Head of caudate nucleus (tissue), 42 donors: ENCODE measurements at regions not wholly inside any gene's neighbourhood (a gene's known extent, or its start where the extent isn't known, plus 50 kb on each side); places are given as distances from the start of the nearest gene placed in this dataset.
"Not testable (repeated sequence)": the region's sequence is repeated elsewhere in the genome, so short reads cannot be mapped to it uniquely, and the experiment has no call there.

ENCODE experiments used
- DNase-seq, 42 donors: peaks; one replicate each; pipeline versions ENCODE4 v3.0.0 to v3.0.0-alpha.2; 2020 to 2021; ENCODE audit warnings: mixed read lengths in 7 of 42
- intact Hi-C: fragments of 100-400 bp; cut with DNase I; formaldehyde crosslinking; loops from one replicate; pipeline ENCODE4 v1.15.0; 2022

- no peak for DNase-seq
These were observed 193.1 kb upstream of the DAB1 start for GRCh38 chr1:57616921-57617320.

GRCh38 chr1:57615956-57616355 is 192.1 kb upstream of the DAB1 start:
- intact Hi-C loops: no loop called here
- no peak for DNase-seq

More at GRCh38 chr1:57616921-57617320, 193.1 kb upstream of the DAB1 start:
- intact Hi-C loops: no loop called here

- intact Hi-C loops: no loop called here
- no peak for DNase-seq
These were observed 189.0 kb upstream of the DAB1 start for GRCh38 chr1:57612833-57613232.

GRCh38 chr1:57605933-57606332 is 182.1 kb upstream of the DAB1 start:
- intact Hi-C loops: no loop called here
- no peak for DNase-seq

- DNase-seq: no peak
- intact Hi-C loops: no loop called here
These were observed 179.8 kb upstream of the DAB1 start for GRCh38 chr1:57603696-57604095.

- intact Hi-C loops: no loop called here
These were observed 176.6 kb upstream of the DAB1 start for GRCh38 chr1:57600424-57600823.

GRCh38 chr1:57599236-57599994 is 175.6 kb upstream of the DAB1 start:
- DNase-seq: no peak
- intact Hi-C loops: no loop called here

More at GRCh38 chr1:57600424-57600823, 176.6 kb upstream of the DAB1 start:
- no peak for DNase-seq

GRCh38 chr1:57597036-57597435 is 173.2 kb upstream of the DAB1 start:
- intact Hi-C loops: no loop called here
- DNase-seq: no peak

GRCh38 chr1:57594002-57594401 is 170.1 kb upstream of the DAB1 start:
- intact Hi-C loops: no loop called here
- DNase-seq: no peak

- no peak for DNase-seq
- intact Hi-C loops: no loop called here
These were observed 168.0 kb upstream of the DAB1 start for GRCh38 chr1:57591842-57592241.

GRCh38 chr1:57590978-57591377 is 167.1 kb upstream of the DAB1 start:
- intact Hi-C loops: no loop called here
- DNase-seq: no peak

GRCh38 chr1:57586842-57587241 is 163.0 kb upstream of the DAB1 start:
- no peak for DNase-seq
- intact Hi-C loops: no loop called here

GRCh38 chr1:57578680-57579079 is 154.8 kb upstream of the DAB1 start:
- intact Hi-C loops: no loop called here

GRCh38 chr1:57578099-57578498 is 154.2 kb upstream of the DAB1 start:
- intact Hi-C loops: no loop called here
- no peak for DNase-seq

More at GRCh38 chr1:57578680-57579079, 154.8 kb upstream of the DAB1 start:
- no peak for DNase-seq

GRCh38 chr1:57576756-57577155 is 152.9 kb upstream of the DAB1 start:
- no peak for DNase-seq
- intact Hi-C loops: no loop called here

- DNase-seq: no peak
- intact Hi-C loops: no loop called here
These were observed 148.2 kb upstream of the DAB1 start for GRCh38 chr1:57572016-57572415.

GRCh38 chr1:57558066-57558465 is 134.2 kb upstream of the DAB1 start:
- DNase-seq, intact Hi-C loops: not testable (repeated sequence)

- intact Hi-C loops: no loop called here
These were observed 129.8 kb upstream of the DAB1 start for GRCh38 chr1:57553666-57554065.

GRCh38 chr1:57551476-57551875 is 127.6 kb upstream of the DAB1 start:
- DNase-seq: no peak
- intact Hi-C loops: no loop called here

More at GRCh38 chr1:57553666-57554065, 129.8 kb upstream of the DAB1 start:
- no peak for DNase-seq

GRCh38 chr1:57550092-57550491 is 126.2 kb upstream of the DAB1 start:
- intact Hi-C loops: no loop called here
- no peak for DNase-seq

- no peak for DNase-seq
- intact Hi-C loops: no loop called here
These were observed 125.4 kb upstream of the DAB1 start for GRCh38 chr1:57549300-57549699.
